ENCODE measurements at regions not wholly inside any gene's neighbourhood (a gene's known extent, or its start where the extent isn't known, plus 50 kb on each side); places are given as distances from the start of the nearest gene placed in this dataset.
"Not testable (repeated sequence)": the region's sequence is repeated elsewhere in the genome, so short reads cannot be mapped to it uniquely, and the experiment has no call there.

DNA sequence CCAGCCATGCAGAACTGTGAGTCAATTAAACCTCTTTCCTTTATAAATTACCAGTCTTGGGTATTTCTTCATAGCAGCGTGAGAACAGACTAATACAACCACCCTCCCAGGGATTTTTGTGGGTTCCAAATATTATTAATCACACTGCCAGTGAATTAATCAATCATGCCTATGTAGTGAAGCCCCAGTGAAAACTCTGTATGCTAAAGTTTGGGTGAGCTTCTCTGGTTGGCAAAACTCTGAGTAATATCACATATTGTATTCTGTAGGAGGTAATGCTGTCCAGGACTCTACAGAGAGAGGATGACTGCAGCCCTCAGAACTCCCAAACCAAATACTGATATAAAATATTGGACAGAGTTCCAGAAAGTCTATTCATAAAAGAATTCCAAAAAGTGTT, 216.9 kb downstream of the RPAP3 start:
- DNase-seq (ENCODE audit: low spot score), result no peak

DNA sequence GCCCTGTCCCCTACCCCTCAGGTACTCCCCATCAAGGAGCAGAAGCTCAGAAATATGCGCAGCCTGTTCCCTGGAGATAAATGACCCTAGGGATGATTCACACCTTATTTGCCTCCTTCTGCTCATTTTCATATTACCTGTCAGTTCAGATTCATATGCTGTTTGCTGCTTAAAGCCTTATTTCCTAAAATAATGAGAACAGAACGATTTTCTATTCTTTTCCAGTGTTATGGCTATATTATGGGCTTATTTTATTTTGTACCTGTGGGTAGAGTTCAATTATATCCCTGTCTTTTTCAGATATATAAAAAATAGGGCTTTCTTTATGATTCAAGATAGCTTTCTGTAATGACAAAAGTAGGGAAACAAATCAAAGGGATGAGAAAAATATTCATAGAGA, 224.8 kb downstream of the RPAP3 start:
- no peak for DNase-seq (ENCODE audit: low spot score)

DNA sequence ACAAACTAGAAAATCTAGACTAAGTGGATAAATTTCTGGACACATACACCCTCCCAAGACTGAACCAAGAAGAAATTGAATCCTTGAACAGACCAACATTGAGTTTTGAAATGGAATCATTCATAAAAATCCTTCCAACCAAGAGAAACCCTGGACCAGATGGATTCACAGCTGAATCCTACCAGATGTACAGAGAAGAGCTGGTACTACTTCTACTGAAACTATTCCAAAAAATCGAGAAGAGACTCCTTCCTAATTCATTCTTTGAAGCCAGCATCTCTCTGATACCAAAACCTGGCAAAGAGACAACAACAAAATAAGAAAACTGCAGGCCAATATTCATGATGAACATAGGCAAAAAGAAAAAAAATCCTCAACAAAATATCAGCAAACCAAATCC, 227.4 kb downstream of the RPAP3 start:
- DNase-seq (ENCODE audit: low spot score), result no peak

DNA sequence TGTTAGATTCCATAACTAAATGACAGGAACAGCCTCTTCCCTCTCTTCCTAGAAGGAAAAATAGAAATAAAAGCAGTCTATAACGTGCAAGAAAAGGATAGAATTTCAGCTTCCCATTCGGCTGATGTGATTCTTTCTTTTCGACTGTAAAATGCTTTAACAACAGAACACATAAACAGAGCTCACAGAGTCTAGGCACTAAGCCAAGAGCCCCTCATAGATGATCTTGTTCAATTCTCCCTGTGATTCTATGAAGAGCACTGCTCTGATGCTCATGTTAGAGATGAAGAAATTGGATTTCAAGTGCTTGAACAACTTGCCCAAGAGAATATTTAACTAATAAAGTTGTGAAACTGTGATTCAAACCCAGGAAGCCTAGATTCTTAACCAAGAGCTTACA, 232.7 kb downstream of the RPAP3 start:
- no peak for DNase-seq (ENCODE audit: low spot score)

DNA sequence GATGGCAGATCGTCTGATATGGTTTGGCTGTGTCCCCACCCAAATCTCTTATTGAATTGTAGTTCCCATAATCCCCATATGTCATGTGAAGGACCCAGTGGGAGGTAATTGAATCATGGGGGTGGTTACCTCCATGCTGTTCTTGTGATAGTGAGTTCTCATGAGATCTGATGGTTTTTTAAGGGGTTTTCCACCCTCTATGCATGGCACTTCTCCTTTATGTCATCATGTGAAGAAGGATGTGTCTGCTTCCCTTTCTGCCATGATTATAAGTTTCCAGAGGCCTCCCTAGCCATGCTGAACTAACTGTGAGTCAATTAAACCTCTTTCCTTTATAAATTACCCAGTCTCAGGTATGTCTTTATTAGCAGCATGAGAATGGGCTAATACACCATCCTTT, 235.5 kb downstream of the RPAP3 start:
- DNase-seq (ENCODE audit: low spot score), result not testable (repeated sequence)

DNA sequence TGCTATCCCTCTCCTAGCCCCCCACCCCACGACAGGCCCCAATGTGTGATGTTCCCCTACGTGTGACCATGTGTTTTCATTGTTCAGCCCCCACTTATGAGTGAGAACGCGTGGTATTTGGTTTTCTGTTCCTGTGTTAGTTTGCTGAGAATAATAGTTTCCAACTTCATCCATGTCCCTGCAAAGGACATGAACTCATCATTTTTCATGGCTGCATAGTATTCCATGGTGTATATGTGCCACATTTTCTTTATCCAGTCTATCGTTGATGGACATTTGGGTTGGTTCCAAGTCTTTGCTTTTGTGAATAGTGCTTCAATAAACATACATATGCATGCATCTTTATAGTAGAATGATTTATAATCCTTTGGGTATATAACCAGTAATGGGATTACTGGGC, 241.9 kb downstream of the RPAP3 start:
- not testable (repeated sequence) for DNase-seq (ENCODE audit: low spot score)

DNA sequence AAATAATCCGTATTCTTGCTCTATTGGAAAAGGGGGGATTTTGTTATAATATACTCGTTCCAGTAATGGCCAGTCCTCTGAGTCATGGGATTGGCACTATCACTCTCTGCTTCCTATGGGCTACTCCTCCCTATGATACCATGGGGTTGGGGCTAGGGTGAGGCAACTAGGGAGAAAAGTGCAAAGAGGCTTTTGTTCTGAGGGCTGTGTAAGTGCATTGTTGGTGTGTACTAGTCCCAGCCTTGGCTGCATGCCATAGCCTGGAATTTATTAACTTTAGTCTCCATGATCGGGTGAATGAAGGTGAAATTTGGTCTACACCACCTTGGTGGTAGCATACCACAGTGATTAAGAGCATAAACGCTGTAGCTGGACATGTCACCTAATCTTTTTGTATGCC, 247.6 kb downstream of the RPAP3 start:
- DNase-seq (ENCODE audit: low spot score), result no peak

DNA sequence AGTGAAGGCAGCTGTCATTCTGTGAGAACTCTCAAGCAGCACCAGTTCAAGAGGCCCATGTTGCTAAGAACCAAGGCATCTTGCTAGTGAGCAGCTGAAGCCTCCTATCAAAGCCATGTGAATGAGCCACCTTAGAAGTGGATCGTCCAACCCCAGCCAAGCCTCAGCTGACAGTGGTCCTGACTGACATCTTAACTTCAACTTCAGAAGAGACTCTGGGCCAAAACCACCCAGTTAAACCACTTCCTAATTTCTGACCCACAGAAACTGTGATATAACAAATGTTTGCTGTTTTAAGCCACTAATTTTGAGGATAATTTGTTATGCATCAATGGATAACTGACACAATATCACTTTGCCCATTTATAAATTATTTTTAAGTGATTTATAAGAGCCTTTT, 256.0 kb downstream of the RPAP3 start:
- DNase-seq (ENCODE audit: low spot score), result no peak

DNA sequence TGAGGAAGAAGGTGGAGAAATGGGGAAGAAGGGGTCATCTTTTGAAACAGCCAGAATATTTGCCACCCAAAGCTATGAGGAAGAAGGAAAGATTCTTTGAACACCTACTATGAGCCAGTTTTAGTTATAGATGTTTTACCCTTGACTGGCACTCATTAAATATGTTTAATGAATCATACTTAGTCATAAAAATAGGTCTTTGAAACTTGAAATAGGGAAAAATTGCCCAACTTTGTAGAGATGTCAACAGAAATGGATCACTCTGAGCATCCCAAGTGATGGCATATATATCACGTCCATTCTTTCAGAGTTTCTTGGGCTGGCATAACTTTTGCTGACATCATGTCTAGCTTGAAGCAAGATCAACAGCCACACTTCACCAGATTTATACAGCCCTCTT, 263.5 kb downstream of the RPAP3 start:
- no peak for DNase-seq (ENCODE audit: low spot score)

DNA sequence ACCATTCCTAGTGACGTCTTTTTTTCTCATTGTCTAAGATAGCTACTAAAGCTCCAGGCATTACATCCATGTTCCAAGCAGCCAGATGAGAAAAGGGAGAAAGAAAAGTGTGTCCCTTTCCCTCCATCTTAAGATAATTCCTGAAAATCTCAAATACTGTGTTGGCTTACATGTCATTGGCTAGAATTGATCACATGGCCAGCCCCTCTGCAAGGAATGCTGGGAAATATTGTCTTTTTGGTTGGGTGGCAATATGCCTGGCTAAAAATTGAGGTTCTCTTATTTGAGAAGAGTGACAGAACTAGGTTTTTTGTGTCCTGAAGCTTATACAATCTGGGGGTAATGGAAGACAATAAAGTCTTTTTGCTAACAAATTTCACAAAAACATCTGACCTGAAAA, 264.3 kb downstream of the RPAP3 start:
- DNase-seq (ENCODE audit: low spot score), result no peak

DNA sequence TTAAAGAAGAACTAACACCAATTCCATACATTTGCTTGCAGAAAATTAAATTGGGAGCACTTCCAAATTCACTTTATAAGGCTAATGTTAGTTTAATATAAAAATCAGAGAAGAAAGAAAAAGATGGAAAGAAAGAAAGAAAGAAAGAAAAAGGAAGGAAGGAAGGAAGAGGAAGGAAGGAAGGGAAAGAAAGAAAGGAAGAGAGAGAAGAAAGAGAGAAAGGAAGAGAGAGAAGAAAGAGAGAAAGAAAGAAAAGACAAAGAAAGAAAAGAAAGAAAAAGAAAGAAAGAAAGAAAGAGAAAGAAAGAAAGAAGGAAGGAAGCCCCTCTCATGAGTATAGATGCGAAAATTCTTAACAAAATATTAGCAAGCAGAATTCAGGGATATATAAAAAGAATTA, 267.7 kb downstream of the RPAP3 start:
- DNase-seq (ENCODE audit: low spot score), result no peak

DNA sequence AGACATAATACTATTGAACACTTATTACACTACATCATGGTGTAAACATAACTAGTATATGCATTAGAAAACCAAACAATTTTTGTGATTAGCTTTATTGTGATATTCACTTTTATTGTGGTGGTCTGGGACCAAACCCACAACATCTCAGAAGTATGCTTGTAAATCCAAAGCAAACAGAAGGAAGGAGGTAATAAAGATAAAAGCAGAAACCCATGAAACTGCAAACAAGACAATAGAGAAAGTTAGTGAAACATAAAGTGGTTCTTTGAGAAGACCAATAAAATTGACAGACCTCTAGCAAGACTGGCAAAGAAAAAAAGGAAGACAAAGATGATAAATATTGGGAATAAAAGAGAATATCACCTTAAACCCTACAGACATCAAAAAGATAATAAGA, 268.3 kb downstream of the RPAP3 start:
- DNase-seq (ENCODE audit: low spot score), result no peak

DNA sequence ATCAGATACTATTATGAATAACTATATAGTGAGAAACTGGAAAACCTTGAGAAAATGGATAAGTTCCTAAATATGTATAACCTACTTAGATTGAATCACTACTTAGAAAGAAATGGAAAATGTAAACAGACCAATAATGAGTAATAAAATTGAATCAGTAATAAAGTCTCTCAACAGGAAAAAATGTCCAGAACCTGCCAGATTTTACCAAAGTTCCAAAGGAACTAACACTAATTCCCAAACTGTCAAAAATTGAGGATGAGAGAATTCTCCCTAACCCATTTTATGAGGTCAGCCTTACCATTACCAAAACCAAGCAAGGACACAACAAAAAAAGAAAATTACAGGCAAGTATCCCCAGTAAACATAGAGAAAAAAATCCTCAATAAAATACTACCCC, 272.0 kb downstream of the RPAP3 start:
- no peak for DNase-seq (ENCODE audit: low spot score)

DNA sequence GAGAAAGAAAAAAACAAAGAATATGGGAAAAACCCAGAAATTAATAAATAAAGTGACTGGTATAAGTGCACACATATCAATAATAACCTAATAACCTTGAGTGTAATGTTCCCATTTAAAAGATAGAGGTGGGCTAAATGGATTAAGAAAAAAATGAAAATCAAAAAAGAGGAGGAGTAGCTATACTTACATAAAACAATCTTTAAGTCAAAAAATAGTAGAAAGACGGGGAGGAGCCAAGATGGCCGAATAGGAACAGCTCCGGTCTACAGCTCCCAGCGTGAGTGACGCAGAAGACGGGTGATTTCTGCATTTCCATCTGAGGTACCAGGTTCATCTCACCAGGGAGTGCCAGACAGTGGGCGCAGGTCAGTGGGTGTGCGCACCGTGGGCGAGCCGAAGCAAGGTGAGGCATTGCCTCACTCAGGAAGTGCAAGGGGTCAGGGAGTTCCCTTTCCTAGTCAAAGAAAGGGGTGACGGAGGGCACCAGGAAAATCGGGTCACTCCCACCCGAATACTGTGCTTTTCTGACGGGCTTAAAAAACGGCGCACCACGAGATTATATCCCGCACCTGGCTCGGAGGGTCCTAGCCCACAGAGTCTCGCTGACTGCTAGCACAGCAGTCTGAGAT, 279.0 kb downstream of the RPAP3 start:
- not testable (repeated sequence) for DNase-seq (ENCODE audit: low spot score)

DNA sequence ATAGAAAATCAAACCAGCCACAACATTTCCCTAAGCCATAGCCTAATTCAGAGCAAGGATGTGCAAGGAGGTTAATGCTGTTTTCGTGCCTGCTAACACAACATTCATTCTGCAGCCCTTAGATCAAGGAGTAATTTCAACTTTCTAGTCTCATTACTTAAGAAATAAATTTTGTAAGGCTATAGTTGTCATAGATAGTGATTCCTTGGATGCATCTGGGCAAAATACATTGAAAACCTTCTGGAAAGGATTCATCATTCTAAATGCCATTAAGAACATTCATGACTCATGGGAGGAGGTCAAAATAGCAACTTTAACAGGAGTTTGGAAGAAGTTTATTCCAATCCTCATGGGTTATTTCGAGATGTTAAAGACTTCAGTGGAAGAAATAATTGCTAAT, 283.2 kb downstream of the RPAP3 start:
- DNase-seq (ENCODE audit: low spot score), result no peak

DNA sequence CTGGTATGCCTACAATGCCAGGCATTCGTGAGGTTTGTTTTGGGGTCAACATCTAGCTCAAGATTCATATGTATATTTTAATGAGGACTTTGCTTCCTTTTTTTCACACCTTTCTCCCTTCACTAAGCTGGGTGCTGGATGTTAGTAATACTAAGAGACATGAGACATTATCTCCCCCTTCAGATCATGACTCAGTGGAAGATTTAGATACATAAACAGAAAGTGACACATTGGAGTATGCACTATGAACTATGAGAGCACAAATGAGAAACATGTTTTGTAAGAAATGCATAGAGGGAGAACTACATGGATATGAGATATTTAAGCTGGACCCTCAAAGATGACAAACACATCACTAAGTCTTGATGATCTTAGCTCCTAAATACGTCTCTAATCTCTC, 286.3 kb downstream of the RPAP3 start:
- DNase-seq (ENCODE audit: low spot score), result no peak

DNA sequence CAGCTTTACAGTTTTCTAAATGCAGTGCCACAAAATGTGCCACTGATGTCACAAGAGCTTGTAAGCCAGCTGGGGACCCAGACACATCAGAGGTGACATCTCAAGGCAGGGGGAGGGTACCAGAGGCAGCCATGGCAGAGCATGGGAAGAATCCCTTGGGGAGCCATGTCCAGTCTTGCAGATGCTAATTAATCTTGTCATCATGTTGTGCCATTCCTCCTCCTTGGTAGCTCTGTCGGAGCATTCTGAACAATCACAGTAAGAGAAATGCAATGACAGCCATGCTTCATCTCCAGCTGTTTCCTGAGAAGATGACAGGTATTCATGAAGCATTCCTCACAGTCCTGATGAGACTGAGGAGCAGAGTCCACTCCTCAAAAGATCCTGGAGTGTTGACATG, 287.9 kb downstream of the RPAP3 start:
- DNase-seq (ENCODE audit: low spot score), result no peak

DNA sequence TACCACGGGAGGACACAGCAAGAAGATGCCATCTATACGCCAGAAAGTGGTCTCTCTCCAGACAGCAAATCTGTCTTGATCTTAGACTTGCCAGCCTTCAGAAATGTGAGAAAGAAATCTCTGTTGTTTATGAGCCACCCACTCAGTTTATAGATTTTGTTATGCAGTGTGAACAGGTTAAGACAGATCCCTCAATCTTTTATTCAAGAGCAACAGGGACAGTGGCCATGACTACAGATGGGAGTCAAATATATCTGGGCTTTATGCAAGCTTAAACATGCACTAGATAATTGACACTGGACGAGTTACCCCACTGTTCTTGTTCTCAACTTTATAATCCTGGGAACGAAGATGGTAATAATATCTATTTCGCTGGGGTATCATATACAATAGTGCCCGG, 288.7 kb downstream of the RPAP3 start:
- no peak for DNase-seq (ENCODE audit: low spot score)

DNA sequence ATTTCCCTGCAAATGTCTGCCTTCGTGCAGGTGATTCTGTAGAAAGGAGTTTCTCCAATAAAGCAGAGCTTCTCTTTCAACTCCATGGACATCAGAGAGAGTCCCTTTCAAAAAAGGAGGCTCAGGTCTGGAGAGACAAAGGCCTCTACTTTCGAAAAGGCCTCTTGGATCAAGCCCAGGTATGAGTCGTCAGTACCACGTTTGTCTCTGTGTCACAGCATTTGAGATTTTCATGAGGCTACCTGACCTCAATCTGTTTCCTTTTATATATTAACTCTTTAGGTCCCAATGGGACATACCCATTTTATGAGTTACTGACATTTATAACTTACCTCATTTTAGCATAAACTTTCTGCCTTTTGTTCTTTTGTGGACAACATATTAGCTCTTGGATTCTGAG, 290.8 kb downstream of the RPAP3 start:
- DNase-seq (ENCODE audit: low spot score), result no peak

DNA sequence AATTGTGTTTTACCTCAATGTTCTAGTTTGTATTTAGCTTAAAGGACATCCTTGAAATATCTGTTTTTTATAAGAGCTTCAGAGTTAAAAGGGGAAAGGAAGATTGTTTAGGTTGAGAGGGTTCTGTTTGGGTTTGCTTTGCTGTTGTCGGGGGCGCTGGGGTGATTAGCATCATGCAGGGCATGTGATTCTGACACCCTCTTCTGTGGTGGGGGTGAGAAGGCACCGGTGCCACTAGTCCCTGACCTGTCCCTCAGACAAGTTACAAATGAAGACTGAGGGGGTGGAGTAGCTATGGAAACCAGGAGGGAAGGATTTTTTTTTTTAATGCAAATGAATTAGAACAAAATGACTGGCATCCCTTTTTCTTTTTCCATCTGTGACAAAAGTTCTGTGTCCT, 291.3 kb downstream of the RPAP3 start:
- DNase-seq (ENCODE audit: low spot score), result no peak

DNA sequence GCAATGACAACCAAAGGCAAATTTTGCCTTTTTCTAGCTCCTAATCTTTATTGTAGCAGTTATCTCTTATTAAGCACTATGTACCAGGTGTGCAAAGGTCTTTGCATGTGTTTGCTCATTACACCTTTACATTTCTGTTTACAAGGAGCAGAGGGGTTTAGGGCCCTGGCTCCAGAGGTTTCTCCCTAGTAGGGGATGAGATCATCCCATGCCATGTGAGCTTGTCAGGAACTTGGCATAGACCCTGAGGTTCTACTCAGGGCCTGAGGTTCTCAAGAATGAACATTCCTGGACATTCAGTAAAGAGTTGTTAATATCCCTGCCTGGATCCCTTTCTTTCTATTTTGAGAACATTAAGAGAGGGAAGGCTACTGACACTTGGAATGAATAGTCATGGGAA, 292.0 kb downstream of the RPAP3 start:
- no peak for DNase-seq (ENCODE audit: low spot score)

DNA sequence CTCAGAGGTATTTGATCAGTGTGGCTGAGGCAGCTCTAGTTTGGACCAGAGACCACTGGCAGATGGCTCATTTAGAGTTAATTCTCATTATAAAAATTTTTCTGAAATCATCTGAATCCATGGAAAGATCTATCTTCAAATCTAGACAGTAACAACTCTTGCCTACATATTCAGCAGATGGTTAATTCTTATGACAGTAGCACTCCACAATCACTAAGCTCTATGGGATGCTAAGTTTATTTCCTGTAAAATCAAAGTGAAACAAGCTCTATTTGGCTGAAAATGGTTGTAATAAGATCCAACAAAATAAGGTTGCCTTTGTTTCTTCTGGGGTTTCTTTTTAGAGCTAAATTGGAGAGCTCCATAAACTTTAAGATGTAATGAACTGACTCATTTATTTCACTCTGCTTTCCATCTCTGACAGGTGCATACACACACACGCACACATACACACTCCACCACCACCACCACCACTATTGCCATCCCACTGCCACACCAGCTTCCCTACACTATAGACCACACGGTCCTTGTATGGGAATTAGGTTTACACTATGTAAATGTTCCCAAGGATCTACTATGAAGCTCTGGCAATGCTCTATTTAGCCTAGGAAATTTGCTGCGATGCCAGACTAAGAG, 293.1 kb downstream of the RPAP3 start:
- DNase-seq (ENCODE audit: low spot score), result no peak

DNA sequence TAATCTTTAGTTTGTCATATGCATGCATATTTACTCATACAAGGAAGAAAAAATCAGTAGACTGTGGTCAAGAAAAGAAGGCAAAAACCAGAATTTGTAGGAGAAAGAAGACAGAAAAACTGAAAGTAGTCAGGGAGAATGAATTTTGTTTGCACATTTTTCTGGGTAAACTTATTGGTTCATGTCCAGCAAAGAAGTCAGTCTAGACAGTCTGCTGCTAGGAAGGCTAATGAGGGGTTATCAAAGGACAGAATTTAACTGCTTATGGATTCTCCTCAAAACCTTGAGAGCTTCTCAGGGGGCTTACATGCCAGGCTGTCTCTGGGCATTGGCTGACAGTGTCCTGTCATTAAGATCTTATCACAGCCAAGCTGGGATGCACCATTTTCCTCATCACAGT, 293.9 kb downstream of the RPAP3 start:
- no peak for DNase-seq (ENCODE audit: low spot score)

DNA sequence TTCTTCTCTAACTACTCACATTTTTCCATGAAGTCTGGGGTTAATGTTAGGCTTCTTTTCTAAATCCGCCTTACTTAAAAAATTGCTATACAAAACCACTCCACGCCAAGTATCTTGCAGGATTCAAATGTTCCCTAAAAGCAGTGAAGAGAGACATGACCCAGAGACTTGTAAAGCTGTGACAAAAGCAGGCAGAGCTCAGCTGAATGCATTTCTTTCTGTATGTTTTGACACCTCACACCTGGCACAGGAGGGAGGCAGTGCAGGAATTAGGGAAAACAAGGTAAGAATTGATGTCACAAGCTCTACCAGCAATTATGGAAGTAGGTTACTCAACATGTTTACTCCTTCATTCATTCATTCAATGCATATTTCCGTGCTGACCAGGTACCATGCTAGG, 295.0 kb downstream of the RPAP3 start:
- DNase-seq (ENCODE audit: low spot score), result no peak

All from ureter (tissue), 1 donor.